Glutamatergic neuron (in vitro differentiated cells): ENCODE measurements at regions not wholly inside any gene's neighbourhood (a gene's known extent, or its start where the extent isn't known, plus 50 kb on each side); places are given as distances from the start of the nearest gene placed in this dataset.

Experiments
- DNase-seq: peaks from one replicate; pipeline ENCODE4 v3.0.0; 2022
- H3K27ac Mint-ChIP-seq: one replicate; pipeline ENCODE4 v1.8.0; 2020; ENCODE audit warnings: mild to moderate bottlenecking, mixed read lengths, inconsistent platforms; ENCODE audit not compliant: unreplicated experiment
- H3K27me3 Mint-ChIP-seq: one replicate; pipeline ENCODE4 v1.8.0; 2020; ENCODE audit warnings: mild to moderate bottlenecking, moderate library complexity, mixed read lengths, inconsistent platforms; ENCODE audit not compliant: unreplicated experiment
- H3K36me3 Mint-ChIP-seq: one replicate; pipeline ENCODE4 v1.8.0; 2020; ENCODE audit warnings: mild to moderate bottlenecking, mixed read lengths, inconsistent platforms; ENCODE audit not compliant: unreplicated experiment
- H3K4me1 Mint-ChIP-seq: one replicate; pipeline ENCODE4 v1.8.0; 2020; ENCODE audit warnings: mild to moderate bottlenecking, low read depth, mixed read lengths, inconsistent platforms; ENCODE audit not compliant: unreplicated experiment
- H3K4me3 Mint-ChIP-seq: one replicate; pipeline ENCODE4 v1.8.0; 2020; ENCODE audit warnings: mild to moderate bottlenecking, mixed read lengths, inconsistent platforms; ENCODE audit not compliant: unreplicated experiment
- H3K9me3 Mint-ChIP-seq: one replicate; pipeline ENCODE4 v1.8.0; 2020; ENCODE audit warnings: mild to moderate bottlenecking, moderate library complexity, mixed read lengths, inconsistent platforms; ENCODE audit not compliant: unreplicated experiment
- CTCF ChIP-seq: fragments of 200-600 bp; sonication (generic); IDR thresholded peaks from one replicate; pipeline ENCODE4 v1.5.0; 2021; ENCODE audit not compliant: partially characterized antibody, unreplicated experiment

DNA sequence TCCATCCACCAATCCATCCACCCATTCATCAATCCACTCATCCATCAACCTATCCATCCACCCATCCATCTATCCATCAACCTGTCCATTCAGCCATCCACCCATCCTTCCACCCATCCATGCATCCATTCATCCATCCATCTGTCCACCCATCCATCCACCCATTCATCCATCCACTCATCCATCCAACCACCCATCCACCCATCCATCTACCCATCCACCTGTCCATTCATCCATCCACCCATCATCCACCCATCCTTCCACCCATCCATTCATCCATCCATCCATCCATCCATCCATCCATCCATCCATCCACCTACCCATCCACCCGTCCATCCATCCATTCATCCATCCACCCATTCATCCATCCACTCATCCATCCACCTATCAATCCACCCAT lies 195.8 kb downstream of the NXNL2 start:
- no peaks in the 10 kb centered on the region for H3K27me3 Mint-ChIP-seq
- peaks cover 12% of the 10 kb centered on the region for H3K4me1 Mint-ChIP-seq
- H3K36me3 Mint-ChIP-seq: peaks cover 8% of the 10 kb centered on the region
- H3K4me3 Mint-ChIP-seq: no peak overlapping the region
- no peak for DNase-seq
- H3K27ac Mint-ChIP-seq: no peak overlapping the region
- no peak for TF ChIP-seq CTCF
- peaks cover 2% of the 10 kb centered on the region for H3K9me3 Mint-ChIP-seq

DNA sequence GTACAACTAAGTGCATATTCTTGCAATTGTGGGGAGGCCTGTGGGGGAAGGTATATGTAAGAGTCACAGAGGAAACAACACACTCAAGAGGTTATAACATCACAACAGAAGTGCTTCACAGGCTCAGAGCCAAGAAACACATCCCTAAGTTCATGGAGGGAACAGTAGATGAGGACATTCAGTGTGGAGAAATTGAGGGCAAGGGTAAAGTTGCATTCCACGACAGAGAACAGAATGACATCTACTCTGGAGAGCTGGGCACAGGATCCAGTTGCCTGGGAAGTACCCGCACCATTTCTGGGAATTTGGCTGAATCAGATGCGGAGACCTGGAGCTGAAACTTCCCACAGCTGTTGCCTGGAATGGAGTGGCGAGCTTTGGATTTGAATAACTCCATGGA lies 197.2 kb downstream of the NXNL2 start:
- no peak for TF ChIP-seq CTCF
- Mint-ChIP-seq H3K27ac (no peak overlapping the region), H3K4me1 (peaks cover 12% of the 10 kb centered on the region), H3K4me3 (no peak overlapping the region), H3K36me3 (peaks cover 8% of the 10 kb centered on the region), H3K27me3 (no peaks in the 10 kb centered on the region), H3K9me3 (peaks cover 2% of the 10 kb centered on the region)
- DNase-seq: no peak

GRCh38 chr9:88733651-88734421 lies 198.9 kb downstream of the NXNL2 start:
- Mint-ChIP-seq H3K36me3 (peaks cover 4% of the 10 kb centered on the region), H3K4me3 (peak overlapping the region; percentile 9), H3K27me3 (no peaks in the 10 kb centered on the region), H3K4me1 (peaks cover 12% of the 10 kb centered on the region), H3K27ac (no peak overlapping the region), H3K9me3 (peaks cover 2% of the 10 kb centered on the region)
- TF ChIP-seq CTCF: no peak
- DNase-seq: peak; percentile 58

DNA sequence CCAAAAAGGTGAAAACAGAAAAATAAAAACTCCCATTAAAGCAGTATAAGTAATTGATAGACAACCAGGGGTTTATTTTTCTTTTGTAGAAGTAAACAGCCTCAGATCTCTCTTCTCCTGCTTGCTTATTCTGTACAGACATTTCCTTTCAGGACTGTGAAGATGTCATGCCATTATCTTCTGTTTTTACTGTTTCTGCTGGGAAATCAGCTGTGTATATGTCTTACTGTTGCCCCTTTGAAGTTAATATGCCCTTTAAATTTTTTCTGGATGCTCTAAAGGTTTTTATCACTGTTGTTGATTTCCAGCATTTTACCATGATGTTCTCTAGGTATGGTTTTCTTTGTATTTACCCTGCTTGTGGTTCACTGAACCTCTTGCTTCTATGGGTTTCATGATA lies 199.5 kb downstream of the NXNL2 start:
- Mint-ChIP-seq H3K27ac (no peak overlapping the region), H3K4me1 (peaks cover 15% of the 10 kb centered on the region), H3K36me3 (no peaks in the 10 kb centered on the region), H3K9me3 (peaks cover 2% of the 10 kb centered on the region), H3K4me3 (no peak overlapping the region), H3K27me3 (no peaks in the 10 kb centered on the region)
- no peak for TF ChIP-seq CTCF
- no peak for DNase-seq

DNA sequence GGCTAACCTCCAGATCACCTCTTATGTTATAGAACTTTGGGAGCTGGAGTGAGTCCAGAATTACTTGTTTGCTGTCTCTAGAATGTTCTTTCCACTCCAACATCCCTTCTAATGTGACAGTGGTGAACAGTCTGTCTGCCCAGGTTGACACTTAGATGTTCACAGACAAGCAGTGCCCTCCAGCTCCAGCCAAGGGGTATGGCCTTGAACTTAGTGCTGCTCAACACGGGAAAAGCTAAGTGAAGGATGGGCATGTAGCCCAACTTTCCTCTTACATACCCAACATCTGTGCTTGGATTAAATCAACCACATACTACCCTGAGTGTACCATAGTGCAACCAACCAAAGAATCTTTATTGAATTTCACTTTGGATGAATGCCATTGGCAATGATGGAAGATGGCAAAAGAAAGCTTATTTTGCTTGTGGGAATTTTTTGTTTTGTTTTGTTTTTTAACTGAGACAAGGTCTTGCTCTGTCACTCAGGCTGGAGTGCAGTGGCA lies 201.2 kb downstream of the NXNL2 start:
- no peak overlapping the region for H3K4me3 Mint-ChIP-seq
- no peak for DNase-seq
- TF ChIP-seq CTCF: no peak
- H3K27me3 Mint-ChIP-seq: no peaks in the 10 kb centered on the region
- no peaks in the 10 kb centered on the region for H3K36me3 Mint-ChIP-seq
- no peaks in the 10 kb centered on the region for H3K9me3 Mint-ChIP-seq
- no peak overlapping the region for H3K27ac Mint-ChIP-seq
- peaks cover 20% of the 10 kb centered on the region for H3K4me1 Mint-ChIP-seq
